ENCODE measurements at regions not wholly inside any gene's neighbourhood (a gene's known extent, or its start where the extent isn't known, plus 50 kb on each side); places are given as distances from the start of the nearest gene placed in this dataset.

DNA sequence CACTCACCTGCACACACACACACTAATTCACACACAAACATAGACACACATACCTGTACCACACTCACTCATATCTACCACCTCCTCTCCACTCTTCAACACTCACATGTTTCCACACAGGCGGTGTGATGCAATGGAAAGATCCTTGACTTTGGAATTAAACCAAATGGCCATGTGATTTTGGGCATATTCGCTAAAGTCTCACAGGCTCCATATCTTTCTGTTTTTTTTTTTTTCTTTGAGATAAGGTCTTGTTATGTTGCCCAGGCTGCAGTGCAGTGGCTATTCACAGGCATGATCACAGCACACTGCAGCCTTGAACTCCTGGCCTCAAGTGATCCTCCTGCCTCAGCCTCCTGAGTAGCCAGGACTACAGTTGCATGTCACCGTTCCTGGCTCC lies 91.1 kb upstream of the MEX3C start:
- Mint-ChIP-seq H3K36me3 (ENCODE audit: low read depth, unreplicated experiment) (no peaks in the 10 kb centered on the region), H3K27me3 (ENCODE audit: unreplicated experiment) (no peaks in the 10 kb centered on the region), H3K27ac (ENCODE audit: unreplicated experiment) (no peak overlapping the region), H3K4me1 (ENCODE audit: unreplicated experiment) (no peaks in the 10 kb centered on the region), H3K9me3 (ENCODE audit: unreplicated experiment) (no peaks in the 10 kb centered on the region), H3K4me3 (ENCODE audit: unreplicated experiment) (no peak overlapping the region)
- DNase-seq (ENCODE audit: low spot score), result no peak
- TF ChIP-seq, protein P1, sequence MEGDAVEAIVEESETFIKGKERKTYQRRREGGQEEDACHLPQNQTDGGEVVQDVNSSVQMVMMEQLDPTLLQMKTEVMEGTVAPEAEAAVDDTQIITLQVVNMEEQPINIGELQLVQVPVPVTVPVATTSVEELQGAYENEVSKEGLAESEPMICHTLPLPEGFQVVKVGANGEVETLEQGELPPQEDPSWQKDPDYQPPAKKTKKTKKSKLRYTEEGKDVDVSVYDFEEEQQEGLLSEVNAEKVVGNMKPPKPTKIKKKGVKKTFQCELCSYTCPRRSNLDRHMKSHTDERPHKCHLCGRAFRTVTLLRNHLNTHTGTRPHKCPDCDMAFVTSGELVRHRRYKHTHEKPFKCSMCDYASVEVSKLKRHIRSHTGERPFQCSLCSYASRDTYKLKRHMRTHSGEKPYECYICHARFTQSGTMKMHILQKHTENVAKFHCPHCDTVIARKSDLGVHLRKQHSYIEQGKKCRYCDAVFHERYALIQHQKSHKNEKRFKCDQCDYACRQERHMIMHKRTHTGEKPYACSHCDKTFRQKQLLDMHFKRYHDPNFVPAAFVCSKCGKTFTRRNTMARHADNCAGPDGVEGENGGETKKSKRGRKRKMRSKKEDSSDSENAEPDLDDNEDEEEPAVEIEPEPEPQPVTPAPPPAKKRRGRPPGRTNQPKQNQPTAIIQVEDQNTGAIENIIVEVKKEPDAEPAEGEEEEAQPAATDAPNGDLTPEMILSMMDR (IDR thresholded peaks at IDR 0.05; ENCODE audit: unreplicated experiment), result no peak

DNA sequence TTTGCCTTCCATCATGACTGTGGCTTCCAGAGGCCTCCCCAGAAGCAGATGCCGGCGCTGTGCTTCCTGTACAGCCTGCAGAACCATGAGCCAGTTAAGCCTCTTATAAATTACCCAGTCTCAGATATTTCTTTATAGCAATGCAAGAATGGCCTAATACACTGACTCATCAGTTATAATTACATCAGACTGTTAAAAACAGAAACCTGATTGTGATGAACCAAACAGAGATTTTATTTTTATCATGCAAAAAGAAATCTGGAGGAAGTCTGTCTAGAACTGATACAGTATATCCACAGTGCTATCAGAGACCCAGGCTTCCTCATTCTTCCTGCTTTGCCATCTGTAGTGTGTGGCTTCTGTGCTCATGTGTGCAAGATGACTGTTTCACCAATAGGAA lies 93.4 kb upstream of the MEX3C start:
- TF ChIP-seq, protein P1 (IDR thresholded peaks at IDR 0.05; ENCODE audit: unreplicated experiment), result no peak
- Mint-ChIP-seq H3K4me1 (ENCODE audit: unreplicated experiment) (no peaks in the 10 kb centered on the region), H3K4me3 (ENCODE audit: unreplicated experiment) (no peak overlapping the region), H3K36me3 (ENCODE audit: low read depth, unreplicated experiment) (no peaks in the 10 kb centered on the region), H3K9me3 (ENCODE audit: unreplicated experiment) (no peaks in the 10 kb centered on the region), H3K27me3 (ENCODE audit: unreplicated experiment) (no peaks in the 10 kb centered on the region), H3K27ac (ENCODE audit: unreplicated experiment) (no peak overlapping the region)
- DNase-seq (ENCODE audit: low spot score), result no peak

DNA sequence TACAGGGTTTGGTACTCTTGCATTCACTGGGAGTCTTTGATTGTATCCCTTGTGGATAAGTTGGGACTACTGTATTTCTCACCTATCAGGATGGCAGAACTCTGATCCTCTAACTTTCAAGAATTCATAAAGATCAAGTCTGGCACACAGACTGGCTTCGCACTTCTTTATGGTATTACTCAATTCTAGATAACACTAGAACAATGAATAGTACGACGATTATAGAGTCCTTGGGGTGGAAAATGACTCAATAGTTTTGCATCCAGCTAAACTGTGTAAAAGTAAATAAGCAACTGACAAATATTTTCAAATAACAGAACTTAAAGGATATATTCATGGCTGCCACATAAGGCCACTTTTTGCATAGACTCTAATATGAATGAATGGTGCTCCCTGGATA lies 103.4 kb upstream of the MEX3C start:
- no peaks in the 10 kb centered on the region for H3K27me3 Mint-ChIP-seq (ENCODE audit: unreplicated experiment)
- H3K36me3 Mint-ChIP-seq (ENCODE audit: low read depth, unreplicated experiment), result no peaks in the 10 kb centered on the region
- H3K9me3 Mint-ChIP-seq (ENCODE audit: unreplicated experiment), result no peaks in the 10 kb centered on the region
- TF ChIP-seq, protein P1 (IDR thresholded peaks at IDR 0.05; ENCODE audit: unreplicated experiment), result no peak
- H3K4me1 Mint-ChIP-seq (ENCODE audit: unreplicated experiment), result no peaks in the 10 kb centered on the region
- no peak overlapping the region for H3K27ac Mint-ChIP-seq (ENCODE audit: unreplicated experiment)
- no peak for DNase-seq (ENCODE audit: low spot score)
- H3K4me3 Mint-ChIP-seq (ENCODE audit: unreplicated experiment), result no peak overlapping the region

DNA sequence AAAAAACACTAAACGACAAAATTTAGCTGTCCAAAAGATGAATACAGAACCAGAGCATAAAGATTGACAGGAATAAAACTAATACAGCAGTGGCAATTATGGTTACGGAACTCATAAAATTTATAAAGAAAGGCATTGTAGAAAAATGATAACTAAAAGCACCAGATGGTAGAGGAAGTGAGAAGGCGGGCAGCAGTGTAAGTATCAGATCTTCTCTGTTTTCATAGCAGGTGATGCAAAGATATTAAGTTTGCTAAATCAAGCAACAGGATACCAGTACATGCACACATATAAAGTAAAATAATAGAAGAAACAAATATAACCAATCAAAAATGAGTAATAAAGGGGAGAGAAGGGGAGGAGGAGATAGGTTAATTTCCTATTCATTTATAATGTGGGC lies 103.9 kb upstream of the MEX3C start:
- Mint-ChIP-seq H3K27ac (ENCODE audit: unreplicated experiment) (no peak overlapping the region), H3K36me3 (ENCODE audit: low read depth, unreplicated experiment) (no peaks in the 10 kb centered on the region), H3K27me3 (ENCODE audit: unreplicated experiment) (no peaks in the 10 kb centered on the region), H3K4me3 (ENCODE audit: unreplicated experiment) (no peak overlapping the region), H3K9me3 (ENCODE audit: unreplicated experiment) (no peaks in the 10 kb centered on the region), H3K4me1 (ENCODE audit: unreplicated experiment) (no peaks in the 10 kb centered on the region)
- TF ChIP-seq, protein P1 (IDR thresholded peaks at IDR 0.05; ENCODE audit: unreplicated experiment), result no peak
- DNase-seq (ENCODE audit: low spot score), result no peak

DNA sequence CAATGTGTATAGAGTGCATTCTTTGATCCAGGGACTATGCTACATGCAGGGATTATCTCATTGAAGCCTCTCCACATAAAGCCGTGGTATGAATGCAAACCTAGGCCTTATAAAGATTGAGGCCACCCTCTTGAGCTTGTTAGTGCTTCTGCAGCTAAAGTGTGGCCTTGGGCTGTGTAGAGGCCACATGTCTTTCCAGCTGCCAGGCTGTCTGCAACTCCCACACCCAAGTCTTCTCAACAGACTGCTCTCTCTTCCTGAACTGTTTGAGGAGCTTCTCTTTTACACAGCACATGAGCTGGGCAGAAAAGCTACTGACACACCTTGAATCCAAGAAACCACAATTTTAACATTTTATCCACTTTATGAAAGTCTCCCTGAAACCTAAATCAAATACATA lies 119.2 kb upstream of the MEX3C start:
- Mint-ChIP-seq H3K27me3 (ENCODE audit: unreplicated experiment) (peaks cover 6% of the 10 kb centered on the region), H3K4me3 (ENCODE audit: unreplicated experiment) (no peak overlapping the region), H3K27ac (ENCODE audit: unreplicated experiment) (no peak overlapping the region), H3K36me3 (ENCODE audit: low read depth, unreplicated experiment) (no peaks in the 10 kb centered on the region), H3K9me3 (ENCODE audit: unreplicated experiment) (no peaks in the 10 kb centered on the region), H3K4me1 (ENCODE audit: unreplicated experiment) (peaks cover 4% of the 10 kb centered on the region)
- TF ChIP-seq, protein P1 (IDR thresholded peaks at IDR 0.05; ENCODE audit: unreplicated experiment), result no peak
- DNase-seq (ENCODE audit: low spot score), result no peak

All from endothelial cell (in vitro differentiated cells).